ENCODE measurements at regions not wholly inside any gene's neighbourhood (a gene's known extent, or its start where the extent isn't known, plus 50 kb on each side); places are given as distances from the start of the nearest gene placed in this dataset.

DNA sequence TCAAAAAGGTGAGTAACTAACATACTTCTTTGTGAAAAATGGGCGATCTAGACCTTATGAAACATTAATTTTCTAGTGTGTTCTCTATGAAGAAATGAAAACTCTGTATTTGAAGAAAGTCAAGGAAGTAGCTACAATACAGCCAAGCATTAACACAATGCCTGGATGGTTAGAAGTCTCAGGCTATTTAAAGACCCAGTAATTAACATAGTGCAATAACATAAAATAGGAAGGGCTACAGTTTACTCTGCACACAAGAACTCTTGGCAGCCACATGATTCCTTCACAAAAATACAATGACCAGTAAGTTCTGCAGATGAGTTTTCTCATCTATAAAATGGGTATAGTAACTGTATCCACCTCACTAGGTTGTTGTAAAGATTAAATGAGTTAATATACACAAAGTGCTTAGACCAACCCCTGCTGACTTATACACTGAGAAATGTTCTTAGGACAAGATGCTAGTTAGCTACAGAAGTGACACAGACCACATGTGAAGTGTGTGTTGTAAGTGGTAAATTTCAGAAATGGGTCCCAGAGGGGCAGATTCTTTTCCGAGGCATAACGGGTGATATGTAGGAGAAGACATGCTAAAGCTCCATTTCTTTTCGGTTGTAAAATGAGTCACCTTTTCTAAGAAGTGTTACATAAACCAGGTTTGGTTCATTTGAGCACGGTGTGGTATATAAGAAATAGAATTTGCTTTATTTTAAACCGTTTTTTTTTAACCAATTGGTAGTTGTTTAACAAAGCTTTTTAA lies 61.8 kb downstream of the CXCR4 start:
- Histone ChIP-seq H3K4me2 (ENCODE audit: insufficient read depth, low read length) (no peak overlapping the region), H3K9me1 (ENCODE audit: control insufficient read depth, insufficient read depth, low read length) (no peaks in the 10 kb centered on the region), H2AFZ (ENCODE audit: low read depth, low read length) (no peak overlapping the region), H3K9me3 (replicated peaks; ENCODE audit: control insufficient read depth, insufficient read depth, low read depth, low read length) (no peaks in the 10 kb centered on the region), H4K20me1 (replicated peaks; ENCODE audit: control insufficient read depth, insufficient read depth, low read length) (no peaks in the 10 kb centered on the region), H3K4me3 (no peak overlapping the region), H3K79me2 (ENCODE audit: control insufficient read depth, insufficient read depth, low read length) (no peaks in the 10 kb centered on the region), H3K27ac (ENCODE audit: extremely low read depth, low read depth, low read length) (no peak overlapping the region), H3K36me3 (ENCODE audit: control insufficient read depth, insufficient read depth, low read length) (no peaks in the 10 kb centered on the region), H3K27me3 (ENCODE audit: control insufficient read depth in 2 of 2, insufficient read depth in 2 of 2, low read length in 2 of 2) (peaks cover 0 to 5% of the 10 kb centered on the region in 2 experiments; a peak in 2 of 5 replicates), H3K4me1 (replicated peaks in 1 of 2; ENCODE audit: control insufficient read depth in 2 of 2, insufficient read depth in 2 of 2, low read length in 2 of 2) (no peaks in the 10 kb centered on the region), H3K9ac (ENCODE audit: insufficient read depth in 1 of 2, low read depth in 2 of 2, low read length in 2 of 2) (no peak overlapping the region)
- no TSS peak for BruUV-seq (replicated peaks)
- FAIRE-seq = no peak
- in situ Hi-C loops (cut with MboI) (no loop called here), intact Hi-C loops (cut with micrococcal nuclease) (no loop called here)
- ChIA-PET POLR2A (interaction anchor here (0.6 kb wide), 1 partner anchor 50 kb away, joined by 3 read pairs; no protein-coding TSS in a partner anchor), CTCF (ENCODE audit: low intra/inter-chr PET ratio) (no interaction called here)
- no peak for ATAC-seq
- TF ChIP-seq, protein P1, sequence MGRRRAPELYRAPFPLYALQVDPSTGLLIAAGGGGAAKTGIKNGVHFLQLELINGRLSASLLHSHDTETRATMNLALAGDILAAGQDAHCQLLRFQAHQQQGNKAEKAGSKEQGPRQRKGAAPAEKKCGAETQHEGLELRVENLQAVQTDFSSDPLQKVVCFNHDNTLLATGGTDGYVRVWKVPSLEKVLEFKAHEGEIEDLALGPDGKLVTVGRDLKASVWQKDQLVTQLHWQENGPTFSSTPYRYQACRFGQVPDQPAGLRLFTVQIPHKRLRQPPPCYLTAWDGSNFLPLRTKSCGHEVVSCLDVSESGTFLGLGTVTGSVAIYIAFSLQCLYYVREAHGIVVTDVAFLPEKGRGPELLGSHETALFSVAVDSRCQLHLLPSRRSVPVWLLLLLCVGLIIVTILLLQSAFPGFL (CRISPR knock-in tag; IDR thresholded peaks at IDR 0.05) = no peak
- no peak for TF ChIP-seq TEAD4 (IDR thresholded peaks at IDR 0.05; ENCODE audit: low read length)
- TF ChIP-seq TEAD4 (CRISPR knock-in tag; IDR thresholded peaks at IDR 0.05; ENCODE audit: borderline replicate concordance) = no peak
- TF ChIP-seq ARHGAP35 (IDR thresholded peaks at IDR 0.05; ENCODE audit: partially characterized antibody) = no peak
- no peak for TF ChIP-seq RFX1 (IDR thresholded peaks at IDR 0.05)
- TF ChIP-seq FUS (optimal IDR thresholded peaks at IDR 0.05; ENCODE audit: low read depth, low read length) = no peak
- no peak for TF ChIP-seq JUNB (CRISPR knock-in tag; conservative IDR thresholded peaks at IDR 0.05)
- TF ChIP-seq, protein P2, sequence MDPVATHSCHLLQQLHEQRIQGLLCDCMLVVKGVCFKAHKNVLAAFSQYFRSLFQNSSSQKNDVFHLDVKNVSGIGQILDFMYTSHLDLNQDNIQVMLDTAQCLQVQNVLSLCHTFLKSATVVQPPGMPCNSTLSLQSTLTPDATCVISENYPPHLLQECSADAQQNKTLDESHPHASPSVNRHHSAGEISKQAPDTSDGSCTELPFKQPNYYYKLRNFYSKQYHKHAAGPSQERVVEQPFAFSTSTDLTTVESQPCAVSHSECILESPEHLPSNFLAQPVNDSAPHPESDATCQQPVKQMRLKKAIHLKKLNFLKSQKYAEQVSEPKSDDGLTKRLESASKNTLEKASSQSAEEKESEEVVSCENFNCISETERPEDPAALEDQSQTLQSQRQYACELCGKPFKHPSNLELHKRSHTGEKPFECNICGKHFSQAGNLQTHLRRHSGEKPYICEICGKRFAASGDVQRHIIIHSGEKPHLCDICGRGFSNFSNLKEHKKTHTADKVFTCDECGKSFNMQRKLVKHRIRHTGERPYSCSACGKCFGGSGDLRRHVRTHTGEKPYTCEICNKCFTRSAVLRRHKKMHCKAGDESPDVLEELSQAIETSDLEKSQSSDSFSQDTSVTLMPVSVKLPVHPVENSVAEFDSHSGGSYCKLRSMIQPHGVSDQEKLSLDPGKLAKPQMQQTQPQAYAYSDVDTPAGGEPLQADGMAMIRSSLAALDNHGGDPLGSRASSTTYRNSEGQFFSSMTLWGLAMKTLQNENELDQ (CRISPR knock-in tag; IDR thresholded peaks at IDR 0.05; ENCODE audit: borderline replicate concordance) = no peak
- TF ChIP-seq, protein P3, sequence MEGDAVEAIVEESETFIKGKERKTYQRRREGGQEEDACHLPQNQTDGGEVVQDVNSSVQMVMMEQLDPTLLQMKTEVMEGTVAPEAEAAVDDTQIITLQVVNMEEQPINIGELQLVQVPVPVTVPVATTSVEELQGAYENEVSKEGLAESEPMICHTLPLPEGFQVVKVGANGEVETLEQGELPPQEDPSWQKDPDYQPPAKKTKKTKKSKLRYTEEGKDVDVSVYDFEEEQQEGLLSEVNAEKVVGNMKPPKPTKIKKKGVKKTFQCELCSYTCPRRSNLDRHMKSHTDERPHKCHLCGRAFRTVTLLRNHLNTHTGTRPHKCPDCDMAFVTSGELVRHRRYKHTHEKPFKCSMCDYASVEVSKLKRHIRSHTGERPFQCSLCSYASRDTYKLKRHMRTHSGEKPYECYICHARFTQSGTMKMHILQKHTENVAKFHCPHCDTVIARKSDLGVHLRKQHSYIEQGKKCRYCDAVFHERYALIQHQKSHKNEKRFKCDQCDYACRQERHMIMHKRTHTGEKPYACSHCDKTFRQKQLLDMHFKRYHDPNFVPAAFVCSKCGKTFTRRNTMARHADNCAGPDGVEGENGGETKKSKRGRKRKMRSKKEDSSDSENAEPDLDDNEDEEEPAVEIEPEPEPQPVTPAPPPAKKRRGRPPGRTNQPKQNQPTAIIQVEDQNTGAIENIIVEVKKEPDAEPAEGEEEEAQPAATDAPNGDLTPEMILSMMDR (IDR thresholded peaks at IDR 0.05 in 2 of 3, conservative IDR thresholded peaks at IDR 0.05 in 1 of 3; ENCODE audit: insufficient read depth in 2 of 3, low read depth in 1 of 3, low read length in 3 of 3) = no peak
- no peak for TF ChIP-seq ZNF324 (CRISPR knock-in tag; IDR thresholded peaks at IDR 0.05)
- no peak for TF ChIP-seq PHF21A (IDR thresholded peaks at IDR 0.05; ENCODE audit: borderline replicate concordance, low read depth)
- TF ChIP-seq DPF2 (IDR thresholded peaks at IDR 0.05) = no peak
- TF ChIP-seq, protein P4, sequence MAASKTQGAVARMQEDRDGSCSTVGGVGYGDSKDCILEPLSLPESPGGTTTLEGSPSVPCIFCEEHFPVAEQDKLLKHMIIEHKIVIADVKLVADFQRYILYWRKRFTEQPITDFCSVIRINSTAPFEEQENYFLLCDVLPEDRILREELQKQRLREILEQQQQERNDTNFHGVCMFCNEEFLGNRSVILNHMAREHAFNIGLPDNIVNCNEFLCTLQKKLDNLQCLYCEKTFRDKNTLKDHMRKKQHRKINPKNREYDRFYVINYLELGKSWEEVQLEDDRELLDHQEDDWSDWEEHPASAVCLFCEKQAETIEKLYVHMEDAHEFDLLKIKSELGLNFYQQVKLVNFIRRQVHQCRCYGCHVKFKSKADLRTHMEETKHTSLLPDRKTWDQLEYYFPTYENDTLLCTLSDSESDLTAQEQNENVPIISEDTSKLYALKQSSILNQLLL (CRISPR knock-in tag; IDR thresholded peaks at IDR 0.05; ENCODE audit: borderline replicate concordance) = no peak
- TF ChIP-seq SAFB (IDR thresholded peaks at IDR 0.05; ENCODE audit: borderline replicate concordance, low read depth, low read length) = no peak
- DNase-seq (ENCODE audit: extremely low read depth in 1 of 4, low spot score in 3 of 4) = no peak
- WGBS (ENCODE audit: insufficient coverage, low coverage, missing lambda C conversion rate) = 0% methylated on average over 6 of the region's 6 CpGs

Measured in K562 (cell line).